ENCODE measurements at regions not wholly inside any gene's neighbourhood (a gene's known extent, or its start where the extent isn't known, plus 50 kb on each side); places are given as distances from the start of the nearest gene placed in this dataset.

GRCh38 chr20:1818895-1819294 lies 76.3 kb upstream of the SIRPA start:
- no peak for TF ChIP-seq CTCF (IDR thresholded peaks at IDR 0.05; ENCODE audit: unreplicated experiment)
- H3K27me3 Mint-ChIP-seq (ENCODE audit: low read depth) = peaks cover 29% of the 10 kb centered on the region
- H3K4me3 Mint-ChIP-seq = no peak overlapping the region
- no peak overlapping the region for H3K27ac Mint-ChIP-seq
- H3K9me3 Mint-ChIP-seq = peaks cover 18% of the 10 kb centered on the region
- H3K36me3 Mint-ChIP-seq = no peaks in the 10 kb centered on the region
- no peak for DNase-seq (ENCODE audit: low spot score in 2 of 2, unreplicated experiment in 2 of 2)
- no peaks in the 10 kb centered on the region for H3K4me1 Mint-ChIP-seq

GRCh38 chr20:1818247-1818840 lies 76.9 kb upstream of the SIRPA start:
- Mint-ChIP-seq H3K4me1 (no peaks in the 10 kb centered on the region), H3K36me3 (no peaks in the 10 kb centered on the region), H3K4me3 (no peak overlapping the region), H3K27me3 (ENCODE audit: low read depth) (peaks cover 29% of the 10 kb centered on the region), H3K27ac (no peak overlapping the region), H3K9me3 (peaks cover 15% of the 10 kb centered on the region)
- no peak for TF ChIP-seq CTCF (IDR thresholded peaks at IDR 0.05; ENCODE audit: unreplicated experiment)
- DNase-seq (ENCODE audit: low spot score in 2 of 2, unreplicated experiment in 2 of 2) = no peak

- H3K4me3 Mint-ChIP-seq = no peak overlapping the region
- H3K4me1 Mint-ChIP-seq = no peaks in the 10 kb centered on the region
Observed at GRCh38 chr20:1817577-1818211, 77.5 kb upstream of the SIRPA start.

GRCh38 chr20:1816384-1817381 lies 78.5 kb upstream of the SIRPA start:
- no peaks in the 10 kb centered on the region for H3K36me3 Mint-ChIP-seq

More at GRCh38 chr20:1817577-1818211, 77.5 kb upstream of the SIRPA start:
- DNase-seq (ENCODE audit: low spot score in 2 of 2, unreplicated experiment in 2 of 2) = no peak
- H3K9me3 Mint-ChIP-seq = peaks cover 9% of the 10 kb centered on the region
- no peaks in the 10 kb centered on the region for H3K36me3 Mint-ChIP-seq
- H3K27me3 Mint-ChIP-seq (ENCODE audit: low read depth) = peaks cover 29% of the 10 kb centered on the region
- no peak for TF ChIP-seq CTCF (IDR thresholded peaks at IDR 0.05; ENCODE audit: unreplicated experiment)
- no peak overlapping the region for H3K27ac Mint-ChIP-seq

More at GRCh38 chr20:1816384-1817381, 78.5 kb upstream of the SIRPA start:
- no peaks in the 10 kb centered on the region for H3K4me1 Mint-ChIP-seq
- no peak for DNase-seq (ENCODE audit: low spot score in 2 of 2, unreplicated experiment in 2 of 2)
- no peak for TF ChIP-seq CTCF (IDR thresholded peaks at IDR 0.05; ENCODE audit: unreplicated experiment)
- peaks cover 29% of the 10 kb centered on the region for H3K27me3 Mint-ChIP-seq (ENCODE audit: low read depth)
- H3K4me3 Mint-ChIP-seq = no peak overlapping the region
- H3K9me3 Mint-ChIP-seq = no peaks in the 10 kb centered on the region
- H3K27ac Mint-ChIP-seq = no peak overlapping the region

All from mesothelial cell of epicardium (in vitro differentiated cells).